ENCODE measurements at regions not wholly inside any gene's neighbourhood (a gene's known extent, or its start where the extent isn't known, plus 50 kb on each side); places are given as distances from the start of the nearest gene placed in this dataset.

GRCh38 chr10:8768852-8769251, 714.4 kb downstream of the GATA3 start:
- TF ChIP-seq CTCF (IDR thresholded peaks at IDR 0.05) (no peak), POLR2A (IDR thresholded peaks at IDR 0.05) (no peak), POLR2AphosphoS5 (IDR thresholded peaks at IDR 0.05; ENCODE audit: insufficient read depth in 1 of 2, low read depth in 1 of 2) (no peak)
